UCSD-AML1 (cell line): ENCODE measurements at regions not wholly inside any gene's neighbourhood (a gene's known extent, or its start where the extent isn't known, plus 50 kb on each side); places are given as distances from the start of the nearest gene placed in this dataset.
"Not testable (repeated sequence)": the region's sequence is repeated elsewhere in the genome, so short reads cannot be mapped to it uniquely, and the experiment has no call there.

Experiments used
- DNase-seq: peaks from one replicate; lab custom pipeline; 2025; ENCODE audit not compliant: unreplicated experiment; lab: John Stamatoyannopoulos, UW

GRCh38 chr12:47351526-47351925 lies 271.8 kb upstream of the AMIGO2 start:
- no peak for DNase-seq

GRCh38 chr12:47350062-47350408 lies 270.3 kb upstream of the AMIGO2 start:
- no peak for DNase-seq

- no peak for DNase-seq
Observed at GRCh38 chr12:47349137-47350061, 269.6 kb upstream of the AMIGO2 start.

GRCh38 chr12:47348206-47348605 lies 268.4 kb upstream of the AMIGO2 start:
- DNase-seq = no peak

- DNase-seq = no peak
Observed at GRCh38 chr12:47346251-47347019, 266.7 kb upstream of the AMIGO2 start.

GRCh38 chr12:47343684-47344567 lies 264.2 kb upstream of the AMIGO2 start:
- DNase-seq = no peak

- no peak for DNase-seq
Observed at GRCh38 chr12:47340411-47341015, 260.8 kb upstream of the AMIGO2 start.

GRCh38 chr12:47337581-47337980 lies 257.8 kb upstream of the AMIGO2 start:
- no peak for DNase-seq

GRCh38 chr12:47333271-47333858 lies 253.6 kb upstream of the AMIGO2 start:
- DNase-seq = not testable (repeated sequence)

GRCh38 chr12:47328831-47329545 lies 249.2 kb upstream of the AMIGO2 start:
- DNase-seq = no peak

- no peak for DNase-seq
Observed at GRCh38 chr12:47326190-47326589, 246.4 kb upstream of the AMIGO2 start.

- DNase-seq = no peak
Observed at GRCh38 chr12:47323802-47324201, 244.0 kb upstream of the AMIGO2 start.

- no peak for DNase-seq
Observed at GRCh38 chr12:47321436-47321835, 241.7 kb upstream of the AMIGO2 start.

- DNase-seq = no peak
Observed at GRCh38 chr12:47319746-47320145, 240.0 kb upstream of the AMIGO2 start.

- no peak for DNase-seq
Observed at GRCh38 chr12:47318963-47319362, 239.2 kb upstream of the AMIGO2 start.

- no peak for DNase-seq
Observed at GRCh38 chr12:47317175-47317915, 237.6 kb upstream of the AMIGO2 start.

GRCh38 chr12:47316609-47317049 lies 236.9 kb upstream of the AMIGO2 start:
- DNase-seq = no peak

- DNase-seq = no peak
Observed at GRCh38 chr12:47314996-47315395, 235.2 kb upstream of the AMIGO2 start.

- no peak for DNase-seq
Observed at GRCh38 chr12:47312808-47313426, 233.2 kb upstream of the AMIGO2 start.
